WTC11 (cell line): ENCODE measurements at regions not wholly inside any gene's neighbourhood (a gene's known extent, or its start where the extent isn't known, plus 50 kb on each side); places are given as distances from the start of the nearest gene placed in this dataset.

Source experiments
- ATAC-seq: fragments of 200-7000 bp; cut with Tn5 transposase; 2 replicates; pipeline ENCODE4 v1.10.0; 2021; ENCODE audit warnings: mild to moderate bottlenecking, moderate library complexity
- CTCF ChIA-PET: fragments of 300-600 bp; sonication (Branson Sonifier 250); formaldehyde crosslinking; loops from one replicate; lab custom pipeline; 2021; ENCODE audit warnings: antibody characterized with exemption; lab: Charles Lee
- POLR2A ChIA-PET: fragments of 350-600 bp; sonication (Branson Sonifier 250); formaldehyde crosslinking; loops from one replicate; lab custom pipeline; 2021; ENCODE audit warnings: antibody characterized with exemption; lab: Charles Lee
- DNase-seq: peaks from one replicate; pipeline ENCODE4 v3.0.0; 2021; ENCODE audit warnings: low spot score
- H3K27ac Mint-ChIP-seq: 2 replicates; pipeline ENCODE4 v1.8.0; 2021; ENCODE audit warnings: mixed read lengths
- H3K27me3 Mint-ChIP-seq: 2 replicates; pipeline ENCODE4 v1.8.0; 2021; ENCODE audit warnings: low read depth, mild to moderate bottlenecking, moderate library complexity, mixed read lengths
- H3K36me3 Mint-ChIP-seq: 2 replicates; pipeline ENCODE4 v1.8.0; 2021; ENCODE audit warnings: mixed read lengths
- H3K4me1 Mint-ChIP-seq: 2 replicates; pipeline ENCODE4 v1.8.0; 2022; ENCODE audit warnings: mixed read lengths
- H3K4me3 Mint-ChIP-seq: 2 replicates; pipeline ENCODE4 v1.8.0; 2021; ENCODE audit warnings: mild to moderate bottlenecking, moderate library complexity, mixed read lengths
- H3K9me3 Mint-ChIP-seq: 2 replicates; pipeline ENCODE4 v1.8.0; 2021; ENCODE audit warnings: mixed read lengths
- ATF2 ChIP-seq: sonication (generic); formaldehyde crosslinking; IDR thresholded peaks from 2 replicates; pipeline ENCODE4 v1.8.1; 2022; ENCODE audit warnings: low read depth, missing genetic modification reagents, borderline replicate concordance
- CREM ChIP-seq: sonication (generic); formaldehyde crosslinking; IDR thresholded peaks from 2 replicates; pipeline ENCODE4 v1.8.1; 2022; ENCODE audit warnings: mild to moderate bottlenecking, missing genetic modification reagents, moderate library complexity
- ETV6 ChIP-seq: sonication (generic); formaldehyde crosslinking; IDR thresholded peaks from 2 replicates; pipeline ENCODE4 v1.8.1; 2022; ENCODE audit warnings: mild to moderate bottlenecking, missing genetic modification reagents
- FOXJ3 ChIP-seq: sonication (generic); formaldehyde crosslinking; IDR thresholded peaks from 2 replicates; pipeline ENCODE4 v1.9.0; 2021; ENCODE audit warnings: missing genetic modification reagents, mild to moderate bottlenecking, borderline replicate concordance
- FOXP1 ChIP-seq: sonication (generic); formaldehyde crosslinking; IDR thresholded peaks from 2 replicates; pipeline ENCODE4 v1.8.0; 2022; ENCODE audit warnings: missing genetic modification reagents, mild to moderate bottlenecking, moderate library complexity, borderline replicate concordance
- IRF2 ChIP-seq: sonication (generic); formaldehyde crosslinking; IDR thresholded peaks from 2 replicates; pipeline ENCODE4 v1.8.0; 2022; ENCODE audit warnings: low read depth, missing genetic modification reagents, borderline replicate concordance
- NR3C1 ChIP-seq: sonication (generic); formaldehyde crosslinking; conservative IDR thresholded peaks from 2 replicates; pipeline ENCODE4 v1.8.1; 2023; ENCODE audit warnings: low read depth, mild to moderate bottlenecking, missing genetic modification reagents
- PRRX2 ChIP-seq: fragments of 250-450 bp; sonication (Bioruptor Pico); IDR thresholded peaks from 2 replicates; pipeline ENCODE4 v1.8.0; 2021; ENCODE audit warnings: mild to moderate bottlenecking
- RELA ChIP-seq: sonication (generic); formaldehyde crosslinking; IDR thresholded peaks from 2 replicates; pipeline ENCODE4 v1.8.1; 2022; ENCODE audit warnings: missing genetic modification reagents, mild to moderate bottlenecking, borderline replicate concordance
- SP1 ChIP-seq: sonication (generic); formaldehyde crosslinking; conservative IDR thresholded peaks from 2 replicates; pipeline ENCODE4 v1.8.1; 2022; ENCODE audit warnings: missing genetic modification reagents
- STAT6 ChIP-seq: sonication (generic); formaldehyde crosslinking; conservative IDR thresholded peaks from 2 replicates; pipeline ENCODE4 v1.8.1; 2023; ENCODE audit warnings: mild to moderate bottlenecking, low read depth, missing genetic modification reagents, moderate library complexity
- TCF7 ChIP-seq: sonication (generic); formaldehyde crosslinking; IDR thresholded peaks from 2 replicates; pipeline ENCODE4 v1.8.0; 2022; ENCODE audit warnings: mild to moderate bottlenecking, low read depth, missing genetic modification reagents, moderate library complexity
- ZNF138 ChIP-seq: sonication (generic); formaldehyde crosslinking; conservative IDR thresholded peaks from 2 replicates; pipeline ENCODE4 v1.8.1; 2022; ENCODE audit warnings: mild to moderate bottlenecking, moderate library complexity, missing genetic modification reagents
- ZNF263 ChIP-seq: sonication (generic); formaldehyde crosslinking; IDR thresholded peaks from 2 replicates; pipeline ENCODE4 v1.8.1; 2022; ENCODE audit warnings: low read depth, mild to moderate bottlenecking, moderate library complexity, missing genetic modification reagents
- ZNF281 ChIP-seq: sonication (generic); formaldehyde crosslinking; IDR thresholded peaks from 2 replicates; pipeline ENCODE4 v1.8.0; 2023; ENCODE audit warnings: mild to moderate bottlenecking, missing genetic modification reagents
- ZNF416 ChIP-seq: fragments of 250-450 bp; sonication (Bioruptor Pico); IDR thresholded peaks from 2 replicates; pipeline ENCODE4 v1.9.0; 2021; ENCODE audit warnings: mild to moderate bottlenecking, inconsistent platforms
- ZNF425 ChIP-seq: fragments of 250-450 bp; sonication (Bioruptor Pico); conservative IDR thresholded peaks from 2 replicates; pipeline ENCODE4 v1.9.0; 2021; ENCODE audit warnings: mild to moderate bottlenecking
- ZNF512 ChIP-seq: sonication (generic); formaldehyde crosslinking; IDR thresholded peaks from 2 replicates; pipeline ENCODE4 v1.8.1; 2022; ENCODE audit warnings: missing genetic modification reagents, borderline replicate concordance
- ZNF671 ChIP-seq: fragments of 250-450 bp; sonication (Bioruptor Pico); IDR thresholded peaks from 2 replicates; pipeline ENCODE4 v1.8.0; 2021; ENCODE audit warnings: mild to moderate bottlenecking

- no peak for TF ChIP-seq ZNF671
- no peak for TF ChIP-seq ZNF138 (CRISPR knock-in tag)
- TF ChIP-seq FOXP1: no peak
- no peak for TF ChIP-seq ZNF263 (CRISPR knock-in tag)
- no peak for TF ChIP-seq SP1
- no peak for TF ChIP-seq IRF2 (CRISPR knock-in tag)
- TF ChIP-seq STAT6: no peak
- no peak for TF ChIP-seq ZNF281
- TF ChIP-seq TCF7 (CRISPR knock-in tag): no peak
- no peak for TF ChIP-seq NR3C1 (CRISPR knock-in tag)
- no peak overlapping the region for H3K27ac Mint-ChIP-seq
- no peak overlapping the region for H3K4me3 Mint-ChIP-seq
- no peaks in the 10 kb centered on the region for H3K36me3 Mint-ChIP-seq
- ChIA-PET CTCF (no interaction called here), POLR2A (no interaction called here)
- H3K27me3 Mint-ChIP-seq: no peaks in the 10 kb centered on the region
- H3K4me1 Mint-ChIP-seq: no peaks in the 10 kb centered on the region
- H3K9me3 Mint-ChIP-seq: peaks cover 3% of the 10 kb centered on the region; the same call in 1 of the 2 replicates
- ATAC-seq: no peak
- no peak for DNase-seq
Observed at GRCh38 chr12:88725592-88726143, 145.4 kb upstream of the KITLG start.

- CTCF ChIA-PET: no interaction called here
Observed at GRCh38 chr12:88723219-88723618, 142.9 kb upstream of the KITLG start.

More at GRCh38 chr12:88723219-88723618, 142.9 kb upstream of the KITLG start:
- POLR2A ChIA-PET: no interaction called here
- Mint-ChIP-seq H3K4me3 (no peak overlapping the region), H3K27me3 (no peaks in the 10 kb centered on the region), H3K36me3 (no peaks in the 10 kb centered on the region), H3K4me1 (no peaks in the 10 kb centered on the region), H3K27ac (no peak overlapping the region), H3K9me3 (peaks cover 3% of the 10 kb centered on the region; the same call in 1 of the 2 replicates)
- ATAC-seq (no peak), DNase-seq (no peak)
- no peak for TF ChIP-seq CREM
- no peak for TF ChIP-seq ETV6 (CRISPR knock-in tag)
- no peak for TF ChIP-seq FOXJ3
- TF ChIP-seq ZNF512 (CRISPR knock-in tag): no peak
- TF ChIP-seq ZNF425: no peak
- TF ChIP-seq ZNF416 (CRISPR knock-in tag): no peak
- no peak for TF ChIP-seq ATF2 (CRISPR knock-in tag)
- no peak for TF ChIP-seq PRRX2
- TF ChIP-seq RELA (CRISPR knock-in tag): no peak
